Gastrocnemius medialis (tissue), 4 donors: ENCODE measurements at regions not wholly inside any gene's neighbourhood (a gene's known extent, or its start where the extent isn't known, plus 50 kb on each side); places are given as distances from the start of the nearest gene placed in this dataset.
A peak's percentile ranks its signal among the peaks of the same experiment; 100 is the strongest.

Experiments
- ATAC-seq, 2 donors: fragments of 150-250 bp; one replicate each; pipeline ENCODE4 v1.9.1; 2016
- DNase-seq, 2 donors: peaks; one replicate each; pipeline ENCODE4 v3.0.0-alpha.2; 2019
- H3K27ac ChIP-seq, 4 donors: fragments of 200-600 bp; sonication (generic); 1 replicate in 1 of 4; 2 replicates in 3 of 4; pipeline ENCODE4 v1.5.1; 2016 to 2018; ENCODE audit warnings: mild to moderate bottlenecking in 2 of 4, moderate library complexity in 1 of 4
- H3K27me3 ChIP-seq, 3 donors: fragments of 200-600 bp; sonication (generic) in 2 of 3; 1 replicate in 1 of 3; 2 replicates in 2 of 3; pipeline versions ENCODE4 v1.5.1 to v1.6.0; 2016 to 2019; ENCODE audit warnings: mild to moderate bottlenecking in 1 of 3, moderate library complexity in 1 of 3
- H3K36me3 ChIP-seq, 2 donors: fragments of 200-600 bp; sonication (generic) in 1 of 2; one replicate each; pipeline ENCODE4 v1.5.1; 2017 to 2018
- H3K4me1 ChIP-seq, 2 donors: fragments of 200-600 bp; sonication (generic) in 1 of 2; one replicate each; pipeline ENCODE4 v1.5.1; 2016 to 2017; ENCODE audit warnings: mild to moderate bottlenecking in 2 of 2
- H3K4me3 ChIP-seq, 4 donors: fragments of 200-600 bp; sonication (generic) in 3 of 4; 1 replicate in 1 of 4; 2 replicates in 3 of 4; pipeline ENCODE4 v1.5.1; 2016 to 2019; ENCODE audit warnings: mild to moderate bottlenecking in 2 of 4
- H3K9me3 ChIP-seq, 3 donors: fragments of 200-600 bp; sonication (generic) in 2 of 3; 1 replicate in 1 of 3; 2 replicates in 2 of 3; pipeline ENCODE4 v1.5.1; 2016 to 2019
- POLR2A ChIP-seq, 2 donors: fragments of 450-650 bp; IDR thresholded peaks; one replicate each; pipeline ENCODE4 v1.6.1; 2017; ENCODE audit warnings: antibody characterized with exemption in 2 of 2, mild to moderate bottlenecking in 2 of 2, moderate library complexity in 2 of 2
- in situ Hi-C, 4 donors: fragments of 200-750 bp; cut with MboI; loops; one replicate each; pipeline versions ENCODE4 v1.15.0 to v1.8.0; 2017; ENCODE audit warnings: low sequenced_read_pairs in 4 of 4
- intact Hi-C: fragments of 100-400 bp; cut with DNase I; formaldehyde crosslinking; loops from one replicate; pipeline ENCODE4 v1.15.1; 2023; ENCODE audit warnings: low total_unique reads
- TF ChIP-seq, protein P1 (sequence below), 5 experiments: fragments of 450-650 bp in 3 of 5; fragments of 200-600 bp in 2 of 5; sonication (generic) in 2 of 5; IDR thresholded peaks in 4 of 5; conservative IDR thresholded peaks in 1 of 5; 1 replicate in 4 of 5; 2 replicates in 1 of 5; pipeline ENCODE4 v1.5.1; 2016 to 2019; ENCODE audit warnings: antibody characterized with exemption in 5 of 5, mild to moderate bottlenecking in 3 of 5, moderate library complexity in 3 of 5

DNA sequence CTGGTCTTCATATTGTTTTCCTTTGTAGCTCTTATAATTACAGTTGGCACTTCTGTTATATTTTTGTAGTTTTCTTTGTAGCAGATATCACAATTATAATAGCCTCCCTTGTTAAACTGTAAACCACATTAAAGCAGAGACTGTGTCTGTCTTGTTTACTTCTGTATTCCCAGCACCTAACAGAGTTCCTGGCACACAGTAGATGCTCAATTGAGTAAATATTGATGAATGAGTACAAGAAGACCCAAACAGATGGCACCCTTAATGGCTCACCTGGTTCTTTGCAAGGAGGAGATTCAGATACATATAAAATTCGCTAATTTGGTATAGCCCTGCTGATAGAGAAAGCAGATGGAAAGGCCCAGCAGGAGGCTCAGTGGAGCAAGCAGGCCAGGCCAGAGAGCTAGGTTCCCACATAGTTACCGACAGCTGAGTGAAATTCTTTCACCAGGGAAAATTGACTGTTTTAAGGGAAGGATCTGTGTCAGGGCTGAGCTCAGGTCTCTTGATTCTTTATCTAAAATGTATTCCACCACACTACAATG lies 120.1 kb downstream of the NUP35 start:
- intact Hi-C loops (no loop called here), in situ Hi-C loops (no loop called here)
- Histone ChIP-seq H3K36me3 (no peaks in the 10 kb centered on the region), H3K27me3 (no peaks in the 10 kb centered on the region), H3K9me3 (no peaks in the 10 kb centered on the region), H3K27ac (no peak overlapping the region), H3K4me3 (no peak overlapping the region), H3K4me1 (no peaks in the 10 kb centered on the region)
- no peak for DNase-seq
- no peak for ATAC-seq
- TF ChIP-seq, protein P1, sequence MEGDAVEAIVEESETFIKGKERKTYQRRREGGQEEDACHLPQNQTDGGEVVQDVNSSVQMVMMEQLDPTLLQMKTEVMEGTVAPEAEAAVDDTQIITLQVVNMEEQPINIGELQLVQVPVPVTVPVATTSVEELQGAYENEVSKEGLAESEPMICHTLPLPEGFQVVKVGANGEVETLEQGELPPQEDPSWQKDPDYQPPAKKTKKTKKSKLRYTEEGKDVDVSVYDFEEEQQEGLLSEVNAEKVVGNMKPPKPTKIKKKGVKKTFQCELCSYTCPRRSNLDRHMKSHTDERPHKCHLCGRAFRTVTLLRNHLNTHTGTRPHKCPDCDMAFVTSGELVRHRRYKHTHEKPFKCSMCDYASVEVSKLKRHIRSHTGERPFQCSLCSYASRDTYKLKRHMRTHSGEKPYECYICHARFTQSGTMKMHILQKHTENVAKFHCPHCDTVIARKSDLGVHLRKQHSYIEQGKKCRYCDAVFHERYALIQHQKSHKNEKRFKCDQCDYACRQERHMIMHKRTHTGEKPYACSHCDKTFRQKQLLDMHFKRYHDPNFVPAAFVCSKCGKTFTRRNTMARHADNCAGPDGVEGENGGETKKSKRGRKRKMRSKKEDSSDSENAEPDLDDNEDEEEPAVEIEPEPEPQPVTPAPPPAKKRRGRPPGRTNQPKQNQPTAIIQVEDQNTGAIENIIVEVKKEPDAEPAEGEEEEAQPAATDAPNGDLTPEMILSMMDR (IDR thresholded peaks at IDR 0.05 in 4 of 5, conservative IDR thresholded peaks at IDR 0.05 in 1 of 5): no peak
- TF ChIP-seq POLR2A (IDR thresholded peaks at IDR 0.05): no peak

DNA sequence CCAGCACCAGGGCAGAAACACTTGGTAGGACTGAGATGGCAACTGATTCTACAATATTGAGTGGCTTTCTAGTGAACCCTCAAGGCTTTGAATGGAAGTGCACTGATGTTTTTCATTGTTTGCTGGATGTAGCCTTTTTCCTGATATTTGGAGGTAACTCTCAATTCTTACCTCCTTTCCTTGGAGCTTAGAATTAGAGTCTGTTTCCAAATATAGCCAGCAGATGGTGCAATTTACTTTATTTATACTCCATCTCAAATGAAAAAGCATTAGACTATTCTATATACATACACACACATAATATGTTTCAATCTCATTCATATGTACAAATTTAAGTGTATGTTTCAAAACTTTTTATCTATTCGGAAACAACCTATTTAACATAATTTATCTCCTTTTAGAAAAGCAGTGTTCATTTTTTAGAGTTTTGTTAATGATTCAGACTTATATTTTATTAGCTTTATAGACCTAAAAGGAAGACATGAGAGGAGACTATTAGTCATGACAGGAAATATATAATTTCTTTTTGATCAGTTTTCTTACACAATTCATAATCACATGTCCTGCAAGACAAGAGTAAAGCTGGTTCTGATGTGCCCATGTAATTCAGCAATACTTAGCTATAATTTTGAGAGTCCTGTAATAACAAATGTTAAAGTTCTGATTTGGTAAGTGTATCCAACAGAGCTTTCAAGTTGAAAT lies 124.8 kb downstream of the NUP35 start:
- DNase-seq (no peak), ATAC-seq (no peak)
- intact Hi-C loops (no loop called here), in situ Hi-C loops (no loop called here)
- Histone ChIP-seq H3K36me3 (no peaks in the 10 kb centered on the region), H3K4me3 (no peak overlapping the region), H3K27ac (no peak overlapping the region), H3K9me3 (no peaks in the 10 kb centered on the region), H3K27me3 (no peaks in the 10 kb centered on the region), H3K4me1 (no peaks in the 10 kb centered on the region)
- TF ChIP-seq, protein P1 (IDR thresholded peaks at IDR 0.05 in 4 of 5, conservative IDR thresholded peaks at IDR 0.05 in 1 of 5): peak; percentile 18 to 50 (median 42)
- TF ChIP-seq POLR2A (IDR thresholded peaks at IDR 0.05): no peak

DNA sequence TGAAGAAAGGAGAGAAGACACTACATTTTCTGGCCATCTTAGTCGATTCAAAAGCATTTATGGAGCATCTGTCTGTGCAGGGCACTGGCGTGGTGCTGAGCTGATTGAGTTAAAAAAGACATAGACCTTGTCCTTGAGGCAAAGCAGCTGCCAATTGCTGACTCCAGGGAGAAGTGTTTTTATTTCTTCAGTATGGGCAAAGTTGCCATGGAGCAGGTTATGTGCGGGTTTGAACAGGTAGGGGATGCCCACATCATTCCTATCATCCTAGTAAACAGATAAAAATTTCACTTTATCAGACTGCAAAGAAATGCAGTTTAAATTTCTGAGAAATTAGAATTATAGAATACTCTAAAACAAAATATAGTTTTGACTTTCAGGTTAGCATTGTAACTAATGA lies 125.8 kb downstream of the NUP35 start:
- TF ChIP-seq POLR2A (IDR thresholded peaks at IDR 0.05): no peak
- TF ChIP-seq, protein P1 (IDR thresholded peaks at IDR 0.05 in 4 of 5, conservative IDR thresholded peaks at IDR 0.05 in 1 of 5): no peak
- no peak overlapping the region for H3K4me3 ChIP-seq
- H3K36me3 ChIP-seq: no peaks in the 10 kb centered on the region
- H3K27ac ChIP-seq: no peak overlapping the region
- DNase-seq: no peak
- H3K9me3 ChIP-seq: no peaks in the 10 kb centered on the region
- no peaks in the 10 kb centered on the region for H3K4me1 ChIP-seq
- ATAC-seq: no peak
- intact Hi-C loops (no loop called here), in situ Hi-C loops (no loop called here)
- H3K27me3 ChIP-seq: no peaks in the 10 kb centered on the region

DNA sequence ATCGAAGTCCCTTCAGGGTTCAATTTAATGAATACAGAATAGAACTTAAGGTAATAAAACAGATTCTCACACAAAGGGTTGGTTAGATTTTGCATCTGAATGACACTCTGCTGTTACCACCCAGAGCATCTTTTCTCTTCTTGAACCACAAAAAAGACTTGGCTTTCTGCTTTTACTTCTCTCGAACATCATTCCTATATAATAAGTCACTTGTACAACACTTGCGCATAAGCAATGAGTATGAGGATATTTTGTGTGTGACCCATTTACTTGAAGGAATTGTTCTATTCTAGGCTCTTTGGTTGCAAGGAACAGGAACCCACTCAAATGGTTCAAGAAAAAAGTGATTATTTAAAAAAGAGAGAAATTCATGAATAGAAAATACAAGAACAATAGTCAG lies 126.2 kb downstream of the NUP35 start:
- intact Hi-C loops: no loop called here

More for the DNA sequence above, 126.2 kb downstream of the NUP35 start:
- H3K27ac ChIP-seq: no peak overlapping the region
- TF ChIP-seq, protein P1 (IDR thresholded peaks at IDR 0.05 in 4 of 5, conservative IDR thresholded peaks at IDR 0.05 in 1 of 5): no peak
- no peak for TF ChIP-seq POLR2A (IDR thresholded peaks at IDR 0.05)
- H3K36me3 ChIP-seq: no peaks in the 10 kb centered on the region
- in situ Hi-C loops: no loop called here
- no peaks in the 10 kb centered on the region for H3K9me3 ChIP-seq
- no peak for ATAC-seq
- H3K4me3 ChIP-seq: no peak overlapping the region
- H3K4me1 ChIP-seq: no peaks in the 10 kb centered on the region
- H3K27me3 ChIP-seq: no peaks in the 10 kb centered on the region
- DNase-seq: no peak
